GM18873 (cell line): ENCODE measurements at regions not wholly inside any gene's neighbourhood (a gene's known extent, or its start where the extent isn't known, plus 50 kb on each side); places are given as distances from the start of the nearest gene placed in this dataset.

Source experiments
- ATAC-seq: cut with Tn5 transposase; IDR thresholded peaks from one replicate; pipeline ENCODE4 v1.9.1; 2021; ENCODE audit warnings: mild to moderate bottlenecking, moderate library complexity, moderate number of reproducible peaks; ENCODE audit not compliant: unreplicated experiment, low FRiP score

DNA sequence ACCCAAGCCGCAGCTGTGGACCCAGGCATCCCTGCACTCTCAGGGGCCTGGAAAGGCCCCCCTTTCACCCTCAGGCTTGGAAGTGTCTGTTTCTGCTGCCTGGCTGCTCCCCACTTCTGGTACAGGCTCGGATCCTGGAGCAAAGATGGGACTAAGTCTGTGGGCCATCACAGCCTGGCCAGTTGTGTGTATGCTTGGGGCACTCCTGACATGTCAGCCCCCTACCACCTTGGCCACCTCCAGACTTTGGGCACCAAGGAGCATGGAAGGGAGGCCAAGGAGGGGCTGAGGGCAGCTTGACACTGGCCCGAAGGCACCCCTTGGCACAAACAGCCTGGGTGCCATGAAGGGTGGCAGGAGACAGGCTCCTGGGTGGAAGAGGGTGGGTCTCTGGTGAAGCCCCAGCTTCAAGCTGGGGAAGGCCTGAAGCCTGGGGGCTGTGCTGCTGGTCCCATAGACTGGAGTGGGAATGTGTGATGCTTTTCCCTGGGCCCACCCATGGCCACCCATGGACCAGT, 799.4 kb upstream of the AGA start:
- no peak for ATAC-seq

DNA sequence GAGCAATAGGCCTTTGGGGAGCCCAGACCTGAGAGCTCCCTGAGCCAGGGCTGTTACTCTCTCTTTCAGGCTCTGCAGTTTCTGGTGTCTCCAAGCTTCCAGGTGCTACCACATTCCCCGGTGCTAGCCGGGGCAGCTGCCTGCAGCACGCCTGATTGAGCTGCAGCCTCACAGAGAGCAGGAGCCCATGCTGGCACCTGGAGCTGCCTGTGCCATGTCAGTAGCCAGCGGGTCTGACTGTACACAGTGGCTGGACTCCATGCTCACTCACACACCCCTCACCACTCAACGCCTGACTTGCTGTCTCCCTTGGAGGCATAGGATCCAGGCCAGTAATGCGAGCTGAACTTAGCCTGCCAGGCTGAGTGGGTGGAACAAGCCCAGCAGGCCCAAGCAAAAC, 800.4 kb upstream of the AGA start:
- ATAC-seq = no peak

DNA sequence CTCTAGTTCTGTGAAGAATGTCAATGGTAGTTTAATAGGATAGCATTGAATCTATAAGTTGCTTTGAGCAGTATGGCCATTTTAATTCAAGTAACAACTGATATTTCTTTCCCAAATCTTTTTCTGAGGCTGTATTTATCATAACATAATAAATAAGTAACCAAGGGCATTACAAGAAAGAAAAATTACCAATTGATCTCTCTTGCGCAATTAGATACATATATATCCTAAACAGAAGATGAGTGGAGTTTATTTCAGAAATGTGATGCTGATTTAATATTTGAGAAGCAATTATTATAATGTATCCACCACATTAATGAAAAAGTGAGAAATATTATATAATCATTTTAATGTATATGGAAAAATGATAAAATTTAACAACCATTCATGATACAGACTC, 802.5 kb upstream of the AGA start:
- ATAC-seq = no peak

GRCh38 chr4:178255172-178255571, 812.9 kb upstream of the AGA start:
- ATAC-seq = no peak

- no peak for ATAC-seq
These were observed 816.4 kb upstream of the AGA start for GRCh38 chr4:178258603-178259002.

GRCh38 chr4:178259566-178259965, 817.3 kb upstream of the AGA start:
- ATAC-seq = no peak

GRCh38 chr4:178264001-178264400, 821.8 kb upstream of the AGA start:
- no peak for ATAC-seq

DNA sequence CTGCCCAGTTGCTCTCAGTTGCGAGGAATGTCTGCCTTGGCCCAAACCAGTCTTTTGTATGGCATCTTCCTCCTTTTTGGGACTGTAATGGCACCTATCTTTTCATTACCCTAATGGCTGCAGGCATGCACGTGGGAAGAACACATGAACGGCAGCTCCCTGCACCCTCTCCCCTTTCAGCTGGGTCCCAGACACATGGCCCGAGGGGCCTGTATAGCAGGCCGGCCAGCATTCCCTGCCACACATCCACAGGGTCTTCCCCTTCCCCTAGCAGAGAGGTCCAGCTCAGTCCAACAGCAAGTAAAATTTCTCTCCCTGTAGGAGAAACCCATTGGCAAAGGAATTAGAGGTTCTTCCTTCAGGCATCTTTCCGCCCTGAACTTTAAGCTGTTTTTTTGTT, 829.1 kb upstream of the AGA start:
- no peak for ATAC-seq

- ATAC-seq = no peak
These were observed 830.9 kb upstream of the AGA start for GRCh38 chr4:178273168-178273567.

GRCh38 chr4:178275671-178276360, 833.6 kb upstream of the AGA start:
- no peak for ATAC-seq

DNA sequence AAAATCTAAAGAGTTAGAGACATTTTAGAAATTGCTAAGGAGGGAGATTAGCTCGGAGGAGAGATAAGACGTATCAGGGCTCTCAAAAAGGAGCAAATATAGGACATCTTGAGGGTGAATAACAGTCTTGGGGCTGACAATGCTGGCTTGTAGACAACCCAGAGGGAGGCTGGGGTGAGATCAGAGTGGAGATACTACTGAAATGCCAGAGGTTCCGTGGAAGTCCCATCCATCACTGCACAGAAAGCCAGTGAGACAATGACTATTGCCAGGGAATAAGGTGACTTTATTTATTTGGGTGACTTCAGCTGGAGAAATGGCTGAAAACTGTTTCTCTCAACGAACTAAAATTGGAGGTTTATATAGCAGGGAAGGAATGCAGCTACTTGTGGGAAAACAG, 838.1 kb upstream of the AGA start:
- ATAC-seq = no peak

DNA sequence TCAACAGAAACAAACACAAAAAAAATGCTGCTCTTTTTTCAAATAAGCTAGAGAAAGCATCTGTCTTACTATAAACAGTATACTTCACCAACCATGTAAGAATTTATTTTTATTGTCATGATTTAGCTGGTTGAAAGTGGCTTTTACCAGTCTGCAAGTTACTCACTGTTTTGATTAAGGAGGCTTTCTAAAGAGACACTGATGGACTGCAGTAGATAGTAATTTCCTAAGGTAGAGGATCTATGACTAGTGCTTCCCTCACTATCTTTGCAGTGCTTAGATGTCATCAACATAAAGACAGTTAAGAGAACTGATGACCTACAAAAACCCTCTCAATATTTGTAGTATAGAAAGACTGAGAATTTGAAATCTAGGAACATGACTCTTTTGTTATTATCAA, 846.2 kb upstream of the AGA start:
- ATAC-seq = no peak

GRCh38 chr4:178293601-178294000, 851.4 kb upstream of the AGA start:
- ATAC-seq = no peak

DNA sequence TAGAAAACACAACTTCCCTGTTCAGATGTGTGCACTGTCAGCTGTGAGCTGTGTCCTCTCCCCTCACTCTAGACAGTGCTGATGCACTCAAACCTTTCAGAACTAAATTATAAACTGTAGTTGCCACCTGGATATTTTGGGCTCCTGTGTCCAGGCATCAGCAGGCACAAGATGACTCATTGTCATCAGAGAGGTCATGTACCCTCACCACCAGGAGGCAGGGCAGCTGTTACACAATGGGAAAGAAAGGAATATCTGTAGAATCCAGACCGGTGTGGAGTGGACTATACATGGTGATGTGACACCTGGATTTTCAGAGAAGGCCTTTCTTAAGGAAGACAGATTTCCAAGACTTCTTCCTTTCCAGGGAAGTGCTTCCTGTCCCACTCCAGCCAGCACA, 854.4 kb upstream of the AGA start:
- no peak for ATAC-seq

- ATAC-seq = no peak
These were observed 864.3 kb upstream of the AGA start for GRCh38 chr4:178306565-178306964.

DNA sequence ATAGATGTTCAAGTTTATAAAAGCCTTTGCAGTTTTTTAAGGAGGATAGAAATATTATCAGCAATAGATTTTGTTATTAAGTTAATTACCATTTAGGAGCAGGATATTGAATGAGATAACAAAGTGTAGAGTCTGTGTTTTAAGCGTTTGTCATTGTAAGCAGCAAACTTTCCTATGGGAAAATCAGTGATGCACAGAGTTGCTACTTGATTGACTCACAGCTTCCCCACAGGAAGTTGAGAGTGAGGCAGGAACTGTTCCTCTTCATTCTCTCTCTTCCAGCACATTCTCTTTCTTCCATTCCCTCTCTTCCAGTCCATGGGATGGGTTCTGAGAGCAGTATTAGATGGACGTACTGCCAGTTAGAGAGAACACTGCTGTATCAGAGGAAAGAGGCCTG, 867.7 kb upstream of the AGA start:
- no peak for ATAC-seq

- ATAC-seq = no peak
These were observed 869.8 kb upstream of the AGA start for GRCh38 chr4:178311997-178312396.

- ATAC-seq = no peak
These were observed 872.0 kb upstream of the AGA start for GRCh38 chr4:178314287-178314686.

DNA sequence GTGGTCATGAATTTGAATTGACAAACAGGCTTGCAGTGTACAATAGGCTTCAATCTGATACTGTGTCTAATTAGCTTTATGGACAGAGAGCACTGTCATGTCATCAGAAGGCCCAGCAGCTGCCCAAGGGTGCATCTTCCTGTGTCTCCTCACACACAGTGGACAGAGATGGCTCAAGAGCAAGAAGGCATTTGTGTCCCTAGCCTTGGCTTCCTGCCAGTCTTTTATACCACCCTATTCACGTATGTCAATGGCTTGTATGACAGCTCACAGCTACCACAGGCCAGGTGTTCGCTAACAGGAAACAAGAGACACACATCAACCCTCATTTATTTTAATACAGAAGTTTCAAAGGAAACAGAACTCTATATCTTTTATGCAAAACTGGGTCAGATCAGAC, 874.0 kb upstream of the AGA start:
- no peak for ATAC-seq

DNA sequence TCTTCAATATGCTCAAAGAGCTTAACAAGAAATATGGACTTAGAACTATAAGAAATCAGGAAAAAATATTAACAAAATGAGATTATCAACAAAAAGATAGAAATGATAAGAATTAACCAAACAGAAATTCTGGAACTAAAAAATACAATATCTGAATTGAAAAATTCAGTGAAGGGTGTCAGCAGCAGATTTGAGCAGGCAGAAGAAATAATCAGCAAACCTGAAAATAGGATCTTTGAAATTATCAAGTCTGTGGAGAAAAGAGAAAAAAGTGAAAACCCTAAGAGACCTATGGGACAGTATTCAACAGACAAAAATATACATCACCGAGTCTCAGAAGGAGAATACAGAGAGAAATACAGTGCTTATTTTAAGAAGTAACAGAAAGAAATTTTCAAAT, 877.8 kb upstream of the AGA start:
- no peak for ATAC-seq

DNA sequence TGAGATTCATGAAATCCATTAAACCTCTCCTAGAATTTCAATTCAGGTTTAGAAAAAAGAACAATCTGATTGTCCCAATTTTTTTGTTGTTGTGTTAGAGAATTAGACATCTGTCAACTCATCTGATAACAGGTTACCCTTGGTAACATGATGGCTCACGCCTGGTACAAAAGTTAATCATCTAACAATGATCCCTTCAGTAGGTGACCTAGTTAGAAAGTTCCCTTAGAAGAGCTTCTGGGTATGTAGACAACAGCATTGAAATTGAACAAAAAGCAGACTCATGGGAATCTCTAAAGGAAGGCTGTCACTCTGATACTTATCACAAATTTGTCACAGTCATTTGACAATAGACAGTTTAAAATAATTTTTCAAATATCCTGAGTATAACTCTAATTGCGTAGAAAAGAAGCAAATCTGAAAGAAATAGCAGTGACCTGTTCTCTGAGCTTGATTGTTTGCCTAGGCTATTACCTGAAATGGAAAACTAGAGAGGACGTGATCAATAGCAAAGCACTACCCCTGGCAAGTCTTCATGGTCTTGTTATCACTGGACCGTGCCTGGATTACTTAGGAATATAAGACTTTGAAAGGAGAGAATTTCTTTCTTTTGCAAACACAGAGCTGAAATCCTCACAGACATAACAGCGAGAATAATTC, 880.4 kb upstream of the AGA start:
- no peak for ATAC-seq

DNA sequence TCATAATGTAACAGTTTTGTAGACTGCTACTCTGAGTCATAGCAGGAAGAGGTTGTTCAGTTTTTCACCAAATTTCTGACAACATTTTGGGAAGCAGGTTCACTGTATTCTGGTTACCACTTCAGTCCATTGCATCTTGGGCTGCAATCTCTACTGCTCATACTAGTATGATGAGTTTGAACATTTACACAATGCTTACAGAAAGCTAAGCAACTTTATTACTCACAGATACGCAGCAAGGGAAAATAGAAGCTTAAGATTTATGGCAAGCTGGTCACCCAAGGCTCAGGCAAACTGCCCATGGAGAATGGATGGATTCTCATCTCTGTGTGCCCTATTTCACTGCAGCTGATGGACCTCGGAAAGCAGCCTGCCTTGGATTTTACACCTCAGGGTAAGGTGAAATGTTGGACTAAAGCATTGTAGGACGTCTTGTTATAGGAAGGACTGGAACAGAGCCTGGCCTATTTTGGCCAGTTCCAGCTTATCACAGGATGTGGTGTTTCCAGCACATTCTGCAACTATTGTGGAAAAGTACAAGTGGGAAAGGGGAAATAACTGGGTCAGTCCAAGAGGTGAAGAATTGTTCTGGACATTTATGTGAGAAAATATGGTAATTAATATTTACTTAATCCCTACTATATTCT, 887.1 kb upstream of the AGA start:
- no peak for ATAC-seq
